OCI-M2 (cell line): ENCODE measurements at regions not wholly inside any gene's neighbourhood (a gene's known extent, or its start where the extent isn't known, plus 50 kb on each side); places are given as distances from the start of the nearest gene placed in this dataset.
A peak's percentile ranks its signal among the peaks of the same experiment; 100 is the strongest.
"Not testable (repeated sequence)": the region's sequence is repeated elsewhere in the genome, so short reads cannot be mapped to it uniquely, and the experiment has no call there.

Source experiments
- DNase-seq: peaks from one replicate; lab custom pipeline; 2025; ENCODE audit not compliant: unreplicated experiment; lab: John Stamatoyannopoulos, UW

DNA sequence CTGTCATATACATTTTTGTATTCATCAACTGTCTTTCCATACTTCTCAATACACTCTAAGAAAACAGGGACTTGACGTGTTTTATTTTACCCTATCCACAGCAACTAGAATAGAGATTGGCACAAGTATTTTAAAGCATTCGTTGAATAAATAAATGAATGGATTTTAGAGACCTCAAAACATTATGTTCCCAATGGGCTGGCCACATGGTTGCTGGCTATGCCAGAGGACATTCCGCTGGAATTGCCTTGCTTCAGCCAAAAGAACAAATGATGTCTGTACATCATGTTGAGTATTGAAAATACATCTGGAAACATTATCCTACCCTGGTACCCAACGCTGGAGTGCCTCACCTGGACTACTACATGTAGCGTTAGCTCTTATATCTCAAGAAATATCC, 132.8 kb upstream of the RAP1B start:
- DNase-seq: no peak

GRCh38 chr12:68478516-68479260, 132.0 kb upstream of the RAP1B start:
- DNase-seq: no peak

GRCh38 chr12:68479261-68479895, 131.3 kb upstream of the RAP1B start:
- no peak for DNase-seq

DNA sequence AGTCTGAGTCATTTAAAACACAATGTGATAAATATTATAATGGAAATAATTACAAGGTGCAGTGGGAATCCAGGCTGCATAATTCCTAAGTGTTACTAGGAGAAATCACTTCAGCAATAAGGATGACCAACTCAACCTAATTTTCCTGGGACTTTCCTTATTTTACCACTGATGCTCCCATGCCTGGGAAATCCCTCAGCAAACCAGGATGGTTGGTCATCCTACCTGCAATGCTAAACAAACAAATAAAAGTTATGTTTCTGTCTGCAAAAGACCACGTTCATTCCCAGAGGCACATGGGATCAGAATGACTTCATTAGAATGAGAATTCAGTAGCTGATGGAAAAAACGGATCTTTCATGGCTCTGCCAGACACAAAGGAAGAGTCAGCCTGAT, 130.8 kb upstream of the RAP1B start:
- DNase-seq: no peak

GRCh38 chr12:68480526-68480925, 130.2 kb upstream of the RAP1B start:
- no peak for DNase-seq

DNA sequence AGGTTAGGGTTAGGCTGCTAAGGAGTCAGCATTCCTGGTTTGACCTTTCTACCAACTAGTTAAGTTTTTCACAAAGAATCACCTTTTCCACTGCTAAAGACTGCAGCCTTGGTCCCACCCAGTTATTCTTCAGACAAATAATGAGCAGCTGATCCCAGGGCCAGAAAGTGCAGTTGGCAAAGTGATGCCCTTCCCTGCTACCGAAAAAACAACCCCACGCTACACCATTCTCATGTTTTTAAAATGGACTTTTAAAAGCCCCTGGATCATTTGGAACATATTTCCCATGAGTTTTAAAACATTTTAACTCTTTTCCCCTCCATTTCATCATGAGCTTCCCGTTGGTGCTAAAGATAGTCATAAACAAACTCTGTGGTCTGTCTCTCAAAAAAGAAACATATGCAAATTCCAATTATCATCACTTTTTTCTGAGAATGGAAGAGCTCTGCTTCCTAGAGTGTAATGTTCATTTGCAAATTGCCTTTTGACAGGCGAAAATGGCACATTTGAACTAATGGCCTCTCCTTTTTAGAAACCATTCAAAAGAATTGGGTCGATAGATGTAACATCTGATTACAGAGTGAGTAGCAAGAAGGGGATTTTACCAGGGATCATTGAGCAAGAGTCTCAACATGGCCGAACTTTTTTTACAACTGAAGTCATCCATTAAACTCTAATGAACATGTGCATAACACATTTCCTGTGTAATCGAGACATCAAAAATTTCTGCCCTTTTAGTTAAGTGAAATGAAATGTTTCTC, 129.3 kb upstream of the RAP1B start:
- no peak for DNase-seq

GRCh38 chr12:68482014-68482413, 128.7 kb upstream of the RAP1B start:
- DNase-seq: no peak

DNA sequence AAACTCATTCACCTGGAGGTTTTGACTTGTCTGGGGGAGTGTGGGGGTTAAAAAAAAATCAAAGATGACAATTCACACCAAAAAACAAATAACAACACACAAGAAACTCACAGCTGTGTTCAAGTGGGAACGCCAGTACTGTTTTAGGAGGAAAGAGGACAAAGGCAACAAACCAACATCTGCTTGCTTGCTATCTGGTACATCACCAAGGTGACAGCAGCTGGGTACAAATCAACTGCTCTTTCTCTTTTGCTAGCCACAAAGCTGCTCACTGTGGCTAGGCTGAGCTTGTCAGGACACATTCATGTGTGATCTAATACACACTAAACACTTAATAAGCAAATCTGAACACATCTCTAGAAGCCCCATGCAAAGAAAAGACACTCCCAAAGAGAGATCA, 128.0 kb upstream of the RAP1B start:
- no peak for DNase-seq

DNA sequence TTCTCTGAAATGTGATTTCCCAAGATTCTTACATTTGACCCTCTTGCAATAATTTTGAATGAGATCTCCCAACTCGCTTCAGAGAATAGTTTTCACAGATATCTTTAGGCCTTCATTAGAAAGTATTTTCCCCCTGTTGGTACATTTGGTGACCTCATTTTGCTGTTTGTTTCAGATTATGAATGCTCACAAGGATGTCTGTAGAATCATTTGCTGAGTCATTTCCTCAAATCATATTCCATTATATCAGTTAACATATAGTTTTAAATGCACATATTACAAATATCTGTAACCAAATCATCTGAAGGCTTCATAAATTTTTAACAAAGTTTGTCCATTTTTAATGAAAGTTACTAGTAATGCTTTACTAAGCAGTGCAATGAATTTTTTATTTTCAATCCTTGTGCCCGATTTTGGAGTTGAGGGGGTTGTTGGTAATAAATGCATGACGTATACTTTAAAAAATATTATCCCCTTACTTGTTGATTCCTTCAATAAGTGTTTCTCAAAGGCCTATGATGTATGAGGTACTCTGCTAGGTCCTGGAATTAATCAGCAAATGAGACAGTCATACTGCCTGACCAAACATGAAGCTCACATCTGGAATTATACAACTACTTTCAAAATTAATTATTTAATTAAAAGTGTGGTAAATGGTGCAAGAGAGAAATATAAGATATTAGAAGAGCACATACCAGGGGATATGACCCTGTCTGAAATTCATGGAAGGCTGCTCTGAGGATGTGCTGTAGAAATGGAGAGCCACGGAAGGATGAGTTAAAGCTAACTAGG, 126.9 kb upstream of the RAP1B start:
- DNase-seq: no peak

DNA sequence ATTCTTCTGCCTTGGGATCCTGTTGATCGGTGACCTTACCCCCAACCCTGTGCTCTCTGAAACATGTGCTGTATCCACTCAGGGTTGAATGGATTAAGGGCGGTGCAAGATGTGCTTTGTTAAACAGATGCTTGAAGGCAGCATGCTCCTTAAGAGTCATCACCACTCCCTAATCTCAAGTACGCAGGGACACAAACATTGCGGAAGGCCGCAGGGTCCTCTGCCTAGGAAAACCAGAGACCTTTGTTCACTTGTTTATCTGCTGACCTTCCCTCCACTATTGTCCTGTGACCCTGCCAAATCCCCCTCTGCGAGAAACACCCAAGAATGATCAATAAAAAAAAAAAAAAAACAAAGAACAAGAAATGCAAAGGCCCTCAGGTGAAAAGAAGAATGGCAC, 126.1 kb upstream of the RAP1B start:
- DNase-seq: not testable (repeated sequence)

- DNase-seq: not testable (repeated sequence)
Measured at GRCh38 chr12:68486449-68486848, 124.2 kb upstream of the RAP1B start.

DNA sequence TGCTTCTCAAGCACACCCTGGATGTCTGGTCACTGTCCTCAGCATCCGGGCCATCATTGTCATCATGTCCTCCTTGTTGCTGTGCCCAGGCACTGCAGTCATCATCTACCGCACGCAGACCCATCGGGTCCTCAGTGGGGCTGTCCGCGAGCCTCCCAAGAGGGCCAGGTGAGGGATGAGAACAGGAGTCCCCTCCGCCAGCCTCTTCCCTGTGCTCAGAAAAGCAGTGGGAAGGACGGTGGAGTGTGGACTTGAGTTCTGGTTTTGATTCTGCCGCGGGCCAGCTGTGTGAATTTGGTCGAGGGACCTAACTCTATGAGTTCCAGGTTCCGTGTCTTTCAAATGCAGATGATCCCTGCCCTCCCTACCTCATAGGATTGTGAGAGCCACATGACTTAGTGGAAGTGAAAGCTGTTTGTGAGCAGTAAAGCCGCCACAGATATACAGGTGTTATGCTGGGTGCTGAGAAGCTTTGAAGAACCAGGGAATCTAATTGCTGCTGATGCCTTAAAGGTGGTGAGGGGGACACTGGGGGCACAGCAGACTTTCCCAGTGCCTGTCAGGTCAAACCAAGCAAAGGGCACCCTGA, 122.9 kb upstream of the RAP1B start:
- no peak for DNase-seq

DNA sequence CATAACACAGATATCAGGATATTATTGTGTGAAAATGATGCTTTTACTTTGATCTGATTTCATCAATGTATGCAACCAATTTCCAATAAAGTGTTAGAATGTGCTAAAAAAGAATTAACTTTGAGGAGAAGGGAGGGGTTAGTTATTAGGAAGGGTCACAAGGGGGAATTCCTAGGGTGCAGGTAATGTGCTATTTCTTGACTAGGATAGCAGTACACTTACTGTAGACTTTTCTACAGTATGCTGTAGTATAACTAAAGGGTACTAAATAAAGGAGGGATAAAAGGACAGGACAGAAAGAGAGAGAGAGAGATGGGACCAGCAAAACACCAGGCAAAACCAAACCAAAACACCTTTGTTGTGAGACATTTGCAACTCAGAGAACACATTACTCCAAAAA, 121.4 kb upstream of the RAP1B start:
- no peak for DNase-seq

DNA sequence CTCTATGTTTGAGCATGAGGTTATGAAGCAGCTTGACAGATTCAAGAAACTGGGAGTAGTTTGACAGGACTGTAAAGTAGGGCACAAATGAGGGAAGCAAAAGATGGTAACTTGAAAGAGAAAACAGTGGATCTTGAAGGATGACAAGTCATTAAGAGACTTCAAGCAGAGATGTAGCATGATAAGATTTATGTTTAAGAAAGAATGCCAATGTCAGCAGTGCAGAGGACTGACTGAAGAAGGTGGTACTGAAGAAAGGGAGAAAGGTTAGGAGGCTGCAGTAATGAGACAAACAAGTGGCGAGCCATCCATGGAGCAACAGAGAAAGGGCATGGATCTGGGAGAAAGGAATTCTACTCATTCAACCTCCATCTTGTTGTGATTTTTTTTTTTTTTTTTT, 120.2 kb upstream of the RAP1B start:
- DNase-seq: no peak

DNA sequence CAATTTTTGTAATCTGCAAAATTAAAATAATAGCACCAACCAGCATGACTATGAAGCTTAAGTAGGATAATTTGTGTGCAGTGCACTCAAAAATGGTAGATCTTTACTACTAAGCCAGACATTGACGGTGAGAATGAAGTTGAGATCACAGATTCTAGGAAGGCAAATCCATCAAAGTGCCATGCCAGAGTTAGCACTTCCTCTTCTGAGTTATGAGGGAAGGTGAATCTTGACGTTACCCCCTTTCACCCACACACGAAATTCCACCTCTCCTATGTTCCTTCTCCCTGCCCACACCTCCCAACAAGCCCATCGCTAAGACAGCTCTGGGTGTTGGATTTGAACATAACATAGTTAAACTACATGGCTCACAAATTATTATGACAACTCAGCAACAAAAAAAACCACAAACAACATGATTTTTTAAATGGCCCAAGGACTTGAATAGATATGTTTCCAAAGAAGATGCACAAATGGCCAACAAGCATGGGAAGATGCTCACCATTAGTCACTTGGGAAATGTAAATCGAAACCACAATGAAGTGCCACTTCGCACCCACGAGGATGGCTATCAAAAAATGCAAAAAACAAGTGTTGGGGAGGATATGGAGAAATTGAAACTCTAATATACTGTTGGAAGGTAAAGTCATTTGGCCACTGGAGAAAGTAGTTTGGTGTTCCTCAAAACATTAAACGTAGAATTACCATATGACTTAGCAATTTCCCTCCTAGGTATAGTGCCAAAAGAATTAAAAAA, 119.3 kb upstream of the RAP1B start:
- no peak for DNase-seq

DNA sequence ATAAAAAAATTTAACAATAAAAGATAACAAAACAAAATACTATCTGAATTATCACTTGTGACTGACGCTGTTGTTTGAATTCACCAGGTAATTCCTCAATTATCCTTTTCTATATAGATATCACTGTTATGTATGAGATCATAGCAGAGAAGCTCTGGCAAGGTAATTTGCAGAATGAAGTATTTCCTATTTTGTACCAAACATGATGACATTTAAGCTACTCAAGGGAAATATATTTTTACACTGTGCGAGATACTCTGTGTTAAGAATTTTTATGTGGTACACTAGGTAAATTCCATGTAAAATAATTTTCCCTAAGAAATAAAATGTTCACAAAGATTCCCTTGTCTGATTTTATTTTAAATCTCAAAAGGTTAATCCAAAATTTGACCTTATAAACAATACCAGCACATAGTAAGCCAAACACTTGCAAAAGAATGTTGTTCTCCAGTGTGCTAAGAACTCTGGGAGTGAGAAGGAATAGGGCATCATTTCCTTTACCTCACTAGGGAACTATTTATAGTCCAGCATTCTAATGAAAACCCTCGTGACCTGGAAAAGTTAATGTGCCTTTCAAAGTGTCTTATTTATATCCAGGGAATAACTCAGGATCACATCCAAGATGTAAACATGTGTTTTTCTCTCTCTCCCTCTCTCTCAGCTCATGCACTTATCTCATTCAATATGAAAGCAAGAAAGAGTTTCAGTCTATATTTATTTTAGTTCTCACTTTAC, 115.2 kb upstream of the RAP1B start:
- DNase-seq: no peak

GRCh38 chr12:68497107-68497506, 113.6 kb upstream of the RAP1B start:
- no peak for DNase-seq

- peak; percentile 23 for DNase-seq
Measured at GRCh38 chr12:68497702-68498101, 113.0 kb upstream of the RAP1B start.

DNA sequence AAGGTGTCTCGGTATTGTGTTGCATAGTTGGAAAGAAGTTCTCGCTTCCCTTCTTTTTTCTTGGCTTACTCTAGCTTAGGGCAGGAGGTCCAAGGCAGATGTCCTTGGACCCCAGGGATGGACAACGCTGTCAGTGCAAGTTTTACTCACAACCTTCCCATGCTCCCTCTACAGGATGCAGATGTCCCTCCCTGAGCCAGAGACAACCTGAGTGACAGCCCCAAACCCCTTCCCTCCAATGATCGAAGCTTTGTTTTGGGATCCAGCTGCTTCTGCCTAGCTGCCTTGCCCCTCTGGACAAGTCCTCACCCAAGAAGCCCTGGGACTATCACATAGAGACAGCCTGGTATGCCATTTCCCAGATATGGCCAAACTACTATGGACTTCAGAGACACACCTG, 112.0 kb upstream of the RAP1B start:
- no peak for DNase-seq

GRCh38 chr12:68499616-68500015, 111.1 kb upstream of the RAP1B start:
- DNase-seq: no peak
